Skeletal muscle satellite cell (primary cell): ENCODE measurements at regions not wholly inside any gene's neighbourhood (a gene's known extent, or its start where the extent isn't known, plus 50 kb on each side); places are given as distances from the start of the nearest gene placed in this dataset.

Source experiments
- H3K27me3 ChIP-seq: 2 replicates; pipeline ENCODE4 v1.7.0; 2013; ENCODE audit warnings: low read length; ENCODE audit not compliant: control insufficient read depth, insufficient read depth
- H3K36me3 ChIP-seq: 2 replicates; pipeline ENCODE4 v1.7.0; 2013; ENCODE audit warnings: mild to moderate bottlenecking, control low read depth, low read length; ENCODE audit not compliant: insufficient read depth
- H3K4me1 ChIP-seq: 2 replicates; pipeline ENCODE4 v1.7.0; 2013; ENCODE audit warnings: low read length; ENCODE audit not compliant: control insufficient read depth, insufficient read depth
- H3K4me2 ChIP-seq: 2 replicates; pipeline ENCODE4 v1.7.0; 2013; ENCODE audit warnings: mild to moderate bottlenecking, low read length
- H3K4me3 ChIP-seq: 2 replicates; pipeline ENCODE4 v1.7.0; 2013; ENCODE audit warnings: low read length
- H3K9ac ChIP-seq: 2 replicates; pipeline ENCODE4 v1.7.0; 2013; ENCODE audit warnings: mild to moderate bottlenecking, low read depth, low read length, moderate library complexity
- H3K9me3 ChIP-seq: replicated peaks from 2 replicates; pipeline ENCODE4 v1.7.0; 2013; ENCODE audit warnings: mild to moderate bottlenecking, control low read depth, low read length

- no peaks in the 10 kb centered on the region for H3K9me3 ChIP-seq
- no peaks in the 10 kb centered on the region for H3K36me3 ChIP-seq
- H3K4me2 ChIP-seq = no peak overlapping the region
- H3K4me3 ChIP-seq = no peak overlapping the region
- H3K4me1 ChIP-seq = no peaks in the 10 kb centered on the region
- no peaks in the 10 kb centered on the region for H3K27me3 ChIP-seq
- H3K9ac ChIP-seq = no peak overlapping the region
These were observed 447.4 kb downstream of the XPNPEP1 start for GRCh38 chr10:109475711-109476421.

- no peak overlapping the region for H3K4me2 ChIP-seq
- H3K4me1 ChIP-seq = no peaks in the 10 kb centered on the region
- no peaks in the 10 kb centered on the region for H3K36me3 ChIP-seq
- H3K9ac ChIP-seq = no peak overlapping the region
- peaks cover 4% of the 10 kb centered on the region for H3K27me3 ChIP-seq
- no peak overlapping the region for H3K4me3 ChIP-seq
- no peaks in the 10 kb centered on the region for H3K9me3 ChIP-seq
These were observed 448.5 kb downstream of the XPNPEP1 start for GRCh38 chr10:109474812-109475211.

- H3K9me3 ChIP-seq = no peaks in the 10 kb centered on the region
- H3K4me3 ChIP-seq = no peak overlapping the region
- H3K9ac ChIP-seq = no peak overlapping the region
- no peaks in the 10 kb centered on the region for H3K36me3 ChIP-seq
- no peak overlapping the region for H3K4me2 ChIP-seq
- peaks cover 4% of the 10 kb centered on the region for H3K27me3 ChIP-seq
- no peaks in the 10 kb centered on the region for H3K4me1 ChIP-seq
These were observed 449.1 kb downstream of the XPNPEP1 start for GRCh38 chr10:109474261-109474660.

GRCh38 chr10:109467551-109467950 lies 455.8 kb downstream of the XPNPEP1 start:
- Histone ChIP-seq H3K4me2 (no peak overlapping the region), H3K9me3 (no peaks in the 10 kb centered on the region), H3K4me1 (no peaks in the 10 kb centered on the region), H3K27me3 (peaks cover 4% of the 10 kb centered on the region), H3K9ac (no peak overlapping the region), H3K36me3 (no peaks in the 10 kb centered on the region), H3K4me3 (no peak overlapping the region)

GRCh38 chr10:109464949-109465348 lies 458.4 kb downstream of the XPNPEP1 start:
- no peak overlapping the region for H3K4me3 ChIP-seq
- H3K4me2 ChIP-seq = no peak overlapping the region
- H3K9me3 ChIP-seq = no peaks in the 10 kb centered on the region
- no peak overlapping the region for H3K9ac ChIP-seq
- no peaks in the 10 kb centered on the region for H3K36me3 ChIP-seq
- no peaks in the 10 kb centered on the region for H3K27me3 ChIP-seq
- H3K4me1 ChIP-seq = no peaks in the 10 kb centered on the region

GRCh38 chr10:109457302-109457638 lies 466.0 kb downstream of the XPNPEP1 start:
- H3K4me1 ChIP-seq = no peaks in the 10 kb centered on the region
- H3K27me3 ChIP-seq = peaks cover 15% of the 10 kb centered on the region
- peaks cover 3% of the 10 kb centered on the region for H3K9me3 ChIP-seq
- peak overlapping the region; percentile 25 for H3K9ac ChIP-seq
- H3K4me3 ChIP-seq = peak overlapping the region; percentile 68
- peak overlapping the region; percentile 86 for H3K4me2 ChIP-seq
- no peaks in the 10 kb centered on the region for H3K36me3 ChIP-seq

- Histone ChIP-seq H3K9ac (peak overlapping the region; percentile 25), H3K9me3 (peaks cover 3% of the 10 kb centered on the region), H3K27me3 (peaks cover 15% of the 10 kb centered on the region), H3K4me2 (peak overlapping the region; percentile 86), H3K4me1 (no peaks in the 10 kb centered on the region), H3K36me3 (no peaks in the 10 kb centered on the region), H3K4me3 (peak overlapping the region; percentile 68)
These were observed 466.6 kb downstream of the XPNPEP1 start for GRCh38 chr10:109456566-109457301.

GRCh38 chr10:109454691-109455090 lies 468.6 kb downstream of the XPNPEP1 start:
- H3K36me3 ChIP-seq = no peaks in the 10 kb centered on the region
- H3K4me1 ChIP-seq = no peaks in the 10 kb centered on the region
- no peak overlapping the region for H3K9ac ChIP-seq
- no peak overlapping the region for H3K4me2 ChIP-seq
- H3K4me3 ChIP-seq = no peak overlapping the region
- H3K9me3 ChIP-seq = peaks cover 3% of the 10 kb centered on the region
- peaks cover 15% of the 10 kb centered on the region for H3K27me3 ChIP-seq

- H3K27me3 ChIP-seq = peaks cover 7% of the 10 kb centered on the region
- no peak overlapping the region for H3K4me2 ChIP-seq
- H3K4me1 ChIP-seq = peaks cover 10% of the 10 kb centered on the region
- no peaks in the 10 kb centered on the region for H3K9me3 ChIP-seq
- H3K36me3 ChIP-seq = no peaks in the 10 kb centered on the region
- no peak overlapping the region for H3K4me3 ChIP-seq
- H3K9ac ChIP-seq = no peak overlapping the region
These were observed 471.4 kb downstream of the XPNPEP1 start for GRCh38 chr10:109451879-109452278.

- H3K27me3 ChIP-seq = no peaks in the 10 kb centered on the region
- no peak overlapping the region for H3K4me2 ChIP-seq
- H3K36me3 ChIP-seq = no peaks in the 10 kb centered on the region
- H3K9ac ChIP-seq = no peak overlapping the region
- peaks cover 10% of the 10 kb centered on the region for H3K4me1 ChIP-seq
- H3K9me3 ChIP-seq = no peaks in the 10 kb centered on the region
- no peak overlapping the region for H3K4me3 ChIP-seq
These were observed 472.6 kb downstream of the XPNPEP1 start for GRCh38 chr10:109450702-109451101.

- H3K4me3 ChIP-seq = no peak overlapping the region
- no peak overlapping the region for H3K4me2 ChIP-seq
- H3K36me3 ChIP-seq = no peaks in the 10 kb centered on the region
- H3K4me1 ChIP-seq = peaks cover 14% of the 10 kb centered on the region
- no peaks in the 10 kb centered on the region for H3K27me3 ChIP-seq
- H3K9me3 ChIP-seq = no peaks in the 10 kb centered on the region
- no peak overlapping the region for H3K9ac ChIP-seq
These were observed 489.9 kb downstream of the XPNPEP1 start for GRCh38 chr10:109433434-109433833.

- no peak overlapping the region for H3K9ac ChIP-seq
- no peaks in the 10 kb centered on the region for H3K9me3 ChIP-seq
- no peak overlapping the region for H3K4me3 ChIP-seq
- peaks cover 14% of the 10 kb centered on the region for H3K4me1 ChIP-seq
- H3K36me3 ChIP-seq = no peaks in the 10 kb centered on the region
- H3K27me3 ChIP-seq = no peaks in the 10 kb centered on the region
- H3K4me2 ChIP-seq = no peak overlapping the region
These were observed 491.0 kb downstream of the XPNPEP1 start for GRCh38 chr10:109432281-109432680.
